K562 (cell line): ENCODE measurements at regions not wholly inside any gene's neighbourhood (a gene's known extent, or its start where the extent isn't known, plus 50 kb on each side); places are given as distances from the start of the nearest gene placed in this dataset.

Experiments
- CREB3L1 ChIP-seq: fragments of 450-650 bp; IDR thresholded peaks from 2 replicates; pipeline ENCODE4 v1.6.1; 2014; ENCODE audit warnings: low read depth, mild to moderate bottlenecking, moderate library complexity, borderline replicate concordance
- CREM ChIP-seq: IDR thresholded peaks from 2 replicates; pipeline ENCODE4 v1.6.1; 2014; ENCODE audit warnings: antibody characterized with exemption, low read depth
- CUX1 ChIP-seq: fragments of 200-800 bp; sonication (Bioruptor generic); IDR thresholded peaks from 2 replicates; pipeline ENCODE4 v1.6.1; 2016; ENCODE audit warnings: missing genetic modification characterization, missing compliant biosample characterization
- FOSL1 ChIP-seq: fragments of 200-800 bp; sonication (Bioruptor generic); conservative IDR thresholded peaks from 2 replicates; pipeline ENCODE4 v1.6.1; 2016; ENCODE audit warnings: missing genetic modification characterization, missing compliant biosample characterization
- L3MBTL2 ChIP-seq: fragments of 450-650 bp; IDR thresholded peaks from 2 replicates; pipeline ENCODE4 v1.6.1; 2016; ENCODE audit warnings: mild to moderate bottlenecking, moderate library complexity
- PCBP2 ChIP-seq: fragments of 200-400 bp; formaldehyde crosslinking; IDR thresholded peaks from 2 replicates; pipeline ENCODE4 v1.6.1; 2018; ENCODE audit warnings: low read length, low read depth, mild to moderate bottlenecking, moderate library complexity; ENCODE audit not compliant: poor library complexity, severe bottlenecking
- RBFOX2 ChIP-seq: fragments of 200-400 bp; formaldehyde crosslinking; IDR thresholded peaks from 2 replicates; pipeline ENCODE4 v1.6.1; 2017; ENCODE audit warnings: low read depth, mild to moderate bottlenecking, low read length, moderate library complexity
- ZNF197 ChIP-seq: fragments of 200-800 bp; sonication (Bioruptor generic); IDR thresholded peaks from 2 replicates; pipeline ENCODE4 v1.6.1; 2016; ENCODE audit warnings: low read depth, missing genetic modification characterization, missing compliant biosample characterization
- ZSCAN32 ChIP-seq: fragments of 450-650 bp; formaldehyde crosslinking; IDR thresholded peaks from 2 replicates; pipeline ENCODE4 v1.4.0; 2020; ENCODE audit warnings: mild to moderate bottlenecking, moderate library complexity

GRCh38 chr22:49368976-49369725, 458.5 kb downstream of the BRD1 start (continued):
- TF ChIP-seq CREM (peak; percentile 71), L3MBTL2 (peak; percentile 66), ZNF197 (CRISPR knock-in tag) (no peak), RBFOX2 (peak; percentile 31; the same call in 1 of the 2 replicates), ZSCAN32 (CRISPR knock-in tag) (no peak), FOSL1 (no peak), CREB3L1 (no peak), PCBP2 (no peak), CUX1 (CRISPR knock-in tag) (no peak)
